NCI-H1436 treated with DMSO at 0.1 percent for 48 hours (cell line): ENCODE measurements at regions not wholly inside any gene's neighbourhood (a gene's known extent, or its start where the extent isn't known, plus 50 kb on each side); places are given as distances from the start of the nearest gene placed in this dataset.

Experiments used
- DNase-seq: peaks from one replicate; lab custom pipeline; 2025; lab: John Stamatoyannopoulos, UW

- DNase-seq = no peak
These were observed 178.3 kb upstream of the ZIC3 start for GRCh38 chrX:137387646-137388045.

- peak; percentile 96 for DNase-seq
These were observed 199.8 kb upstream of the ZIC3 start for GRCh38 chrX:137366018-137366633.

- no peak for DNase-seq
These were observed 202.4 kb upstream of the ZIC3 start for GRCh38 chrX:137363559-137363958.

GRCh38 chrX:137362583-137362982 is 203.3 kb upstream of the ZIC3 start:
- DNase-seq = no peak

GRCh38 chrX:137354851-137355250 is 211.1 kb upstream of the ZIC3 start:
- DNase-seq = peak; percentile 96

GRCh38 chrX:137353404-137353803 is 212.5 kb upstream of the ZIC3 start:
- no peak for DNase-seq

GRCh38 chrX:137352101-137352660 is 213.7 kb upstream of the ZIC3 start:
- DNase-seq = no peak

- no peak for DNase-seq
These were observed 223.0 kb upstream of the ZIC3 start for GRCh38 chrX:137342969-137343368.

- DNase-seq = no peak
These were observed 252.3 kb upstream of the ZIC3 start for GRCh38 chrX:137313627-137314026.

GRCh38 chrX:137305404-137305803 is 260.5 kb upstream of the ZIC3 start:
- no peak for DNase-seq

GRCh38 chrX:137297167-137297566 is 263.4 kb upstream of the GPR101 start:
- no peak for DNase-seq

GRCh38 chrX:137290011-137290410 is 256.2 kb upstream of the GPR101 start:
- no peak for DNase-seq

GRCh38 chrX:137287191-137287590 is 253.4 kb upstream of the GPR101 start:
- DNase-seq = no peak

GRCh38 chrX:137286423-137286822 is 252.6 kb upstream of the GPR101 start:
- no peak for DNase-seq

GRCh38 chrX:137278825-137279224 is 245.0 kb upstream of the GPR101 start:
- DNase-seq = peak; percentile 3

- DNase-seq = no peak
These were observed 229.6 kb upstream of the GPR101 start for GRCh38 chrX:137263374-137263773.

- no peak for DNase-seq
These were observed 211.4 kb upstream of the GPR101 start for GRCh38 chrX:137245183-137245582.

GRCh38 chrX:137236837-137237236 is 203.0 kb upstream of the GPR101 start:
- DNase-seq = no peak

- no peak for DNase-seq
These were observed 201.0 kb upstream of the GPR101 start for GRCh38 chrX:137234651-137235402.

- no peak for DNase-seq
These were observed 199.7 kb upstream of the GPR101 start for GRCh38 chrX:137233478-137233877.

GRCh38 chrX:137227151-137227550 is 193.4 kb upstream of the GPR101 start:
- DNase-seq = no peak

- DNase-seq = no peak
These were observed 181.7 kb upstream of the GPR101 start for GRCh38 chrX:137215467-137215866.

- DNase-seq = no peak
These were observed 178.4 kb upstream of the GPR101 start for GRCh38 chrX:137212078-137212632.
